Loucy (cell line): ENCODE measurements at regions not wholly inside any gene's neighbourhood (a gene's known extent, or its start where the extent isn't known, plus 50 kb on each side); places are given as distances from the start of the nearest gene placed in this dataset.

ENCODE experiments used
- H2AFZ ChIP-seq: fragments of 200-600 bp; sonication (generic); 2 replicates; pipeline ENCODE4 v1.6.0; 2016; ENCODE audit warnings: antibody characterized with exemption, mild to moderate bottlenecking, low read length, moderate library complexity
- H3F3A ChIP-seq: fragments of 200-600 bp; 2 replicates; pipeline ENCODE4 v1.6.0; 2016; ENCODE audit warnings: antibody characterized with exemption, low read depth, mild to moderate bottlenecking
- H3K27me3 ChIP-seq: fragments of 200-600 bp; sonication (generic); 2 replicates; pipeline ENCODE4 v1.6.1; 2014; ENCODE audit warnings: low read length, mild to moderate bottlenecking; ENCODE audit not compliant: insufficient read depth, poor library complexity, severe bottlenecking
- H3K36me3 ChIP-seq: fragments of 200-600 bp; sonication (generic); 2 replicates; pipeline ENCODE4 v1.6.1; 2016; ENCODE audit warnings: low read length; ENCODE audit not compliant: insufficient read depth
- H3K4me1 ChIP-seq: fragments of 200-600 bp; sonication (generic); 2 replicates; pipeline ENCODE4 v1.5.1; 2014; ENCODE audit warnings: low read length, mild to moderate bottlenecking; ENCODE audit not compliant: insufficient read depth, poor library complexity, severe bottlenecking
- H3K4me2 ChIP-seq: fragments of 200-600 bp; sonication (generic); 2 replicates; pipeline ENCODE4 v1.6.0; 2014; ENCODE audit warnings: antibody characterized with exemption, low read length, low read depth, mild to moderate bottlenecking; ENCODE audit not compliant: poor library complexity, severe bottlenecking
- H3K4me3 ChIP-seq: fragments of 200-600 bp; sonication (generic); 2 replicates; pipeline ENCODE4 v1.5.1; 2014; ENCODE audit warnings: low read length, mild to moderate bottlenecking, mixed read lengths; ENCODE audit not compliant: poor library complexity, severe bottlenecking
- H3K79me2 ChIP-seq: fragments of 200-600 bp; sonication (generic); 2 replicates; pipeline ENCODE4 v1.6.1; 2014; ENCODE audit warnings: low read length; ENCODE audit not compliant: insufficient read depth
- H3K9ac ChIP-seq: fragments of 200-600 bp; sonication (generic); 2 replicates; pipeline ENCODE4 v1.6.0; 2014; ENCODE audit warnings: mild to moderate bottlenecking, low read depth, low read length, moderate library complexity; ENCODE audit not compliant: poor library complexity, severe bottlenecking
- H3K9me2 ChIP-seq: fragments of 200-600 bp; sonication (generic); replicated peaks from 2 replicates; pipeline ENCODE4 v1.6.1; 2016; ENCODE audit warnings: low read depth, low read length, mixed read lengths
- H3K9me3 ChIP-seq: fragments of 200-600 bp; sonication (generic); 2 replicates; pipeline ENCODE4 v1.6.1; 2014; ENCODE audit warnings: mild to moderate bottlenecking, antibody characterized with exemption, low read length, low read depth; ENCODE audit not compliant: insufficient read depth
- H4K20me1 ChIP-seq: fragments of 200-600 bp; sonication (generic); 2 replicates; pipeline ENCODE4 v1.6.0; 2014; ENCODE audit warnings: antibody characterized with exemption, low read length, mild to moderate bottlenecking; ENCODE audit not compliant: insufficient read depth, poor library complexity, severe bottlenecking
- CTCF ChIP-seq: fragments of 200-600 bp; sonication (generic); conservative IDR thresholded peaks from 2 replicates; pipeline ENCODE4 v1.5.1; 2014; ENCODE audit warnings: mild to moderate bottlenecking, antibody characterized with exemption, low read length
- EZH2phosphoT487 ChIP-seq: fragments of 200-600 bp; IDR thresholded peaks from 2 replicates; pipeline ENCODE4 v1.6.1; 2018; ENCODE audit warnings: antibody characterized with exemption, mild to moderate bottlenecking, moderate library complexity, borderline replicate concordance

- TF ChIP-seq EZH2phosphoT487, result no peak
- TF ChIP-seq CTCF, result no peak
- no peaks in the 10 kb centered on the region for H3K79me2 ChIP-seq
- no peaks in the 10 kb centered on the region for H3K36me3 ChIP-seq
Observed at GRCh38 chr4:156571146-156571545, 400.5 kb downstream of the PDGFC start.

GRCh38 chr4:156569535-156569934 lies 402.1 kb downstream of the PDGFC start:
- Histone ChIP-seq H3K27me3 (no peaks in the 10 kb centered on the region), H3K4me1 (no peaks in the 10 kb centered on the region), H3K79me2 (no peaks in the 10 kb centered on the region), H3K36me3 (no peaks in the 10 kb centered on the region), H3K4me3 (no peak overlapping the region), H2AFZ (no peak overlapping the region), H3K9ac (no peak overlapping the region), H3K4me2 (no peak overlapping the region), H3F3A (no peaks in the 10 kb centered on the region), H4K20me1 (no peaks in the 10 kb centered on the region), H3K9me2 (no peaks in the 10 kb centered on the region), H3K9me3 (no peaks in the 10 kb centered on the region)
- TF ChIP-seq CTCF (no peak), EZH2phosphoT487 (no peak)

More at GRCh38 chr4:156571146-156571545, 400.5 kb downstream of the PDGFC start:
- Histone ChIP-seq H3F3A (no peaks in the 10 kb centered on the region), H2AFZ (no peak overlapping the region), H3K9ac (no peak overlapping the region), H3K9me2 (no peaks in the 10 kb centered on the region), H3K27me3 (no peaks in the 10 kb centered on the region), H3K4me2 (no peak overlapping the region), H3K4me1 (no peaks in the 10 kb centered on the region), H4K20me1 (no peaks in the 10 kb centered on the region), H3K4me3 (no peak overlapping the region), H3K9me3 (no peaks in the 10 kb centered on the region)

GRCh38 chr4:156568484-156568883 lies 403.1 kb downstream of the PDGFC start:
- no peaks in the 10 kb centered on the region for H4K20me1 ChIP-seq
- no peaks in the 10 kb centered on the region for H3K4me1 ChIP-seq
- no peak overlapping the region for H2AFZ ChIP-seq
- TF ChIP-seq EZH2phosphoT487 (no peak), CTCF (no peak)
- no peaks in the 10 kb centered on the region for H3K27me3 ChIP-seq
- H3F3A ChIP-seq, result no peaks in the 10 kb centered on the region
- H3K4me3 ChIP-seq, result no peak overlapping the region
- H3K36me3 ChIP-seq, result no peaks in the 10 kb centered on the region
- no peaks in the 10 kb centered on the region for H3K9me3 ChIP-seq
- no peak overlapping the region for H3K4me2 ChIP-seq
- H3K9ac ChIP-seq, result no peak overlapping the region
- H3K79me2 ChIP-seq, result no peaks in the 10 kb centered on the region
- H3K9me2 ChIP-seq, result no peaks in the 10 kb centered on the region
